Nephron (organoid): ENCODE measurements at regions not wholly inside any gene's neighbourhood (a gene's known extent, or its start where the extent isn't known, plus 50 kb on each side); places are given as distances from the start of the nearest gene placed in this dataset.

Source experiments
- H3K27ac Mint-ChIP-seq, 3 experiments: 2 replicates each; pipeline ENCODE4 v1.8.0; 2020; ENCODE audit warnings: mixed read lengths in 3 of 3, mild to moderate bottlenecking in 2 of 3, moderate library complexity in 1 of 3
- H3K27me3 Mint-ChIP-seq: 2 replicates; pipeline ENCODE4 v1.8.0; 2021; ENCODE audit warnings: low read depth, mild to moderate bottlenecking, moderate library complexity, mixed read lengths
- H3K36me3 Mint-ChIP-seq: 2 replicates; pipeline ENCODE4 v1.8.0; 2020; ENCODE audit warnings: low read depth, mixed read lengths
- H3K4me1 Mint-ChIP-seq: 2 replicates; pipeline ENCODE4 v1.8.0; 2020; ENCODE audit warnings: mixed read lengths
- H3K4me3 Mint-ChIP-seq, 3 experiments: 2 replicates each; pipeline ENCODE4 v1.8.0; 2020; ENCODE audit warnings: mild to moderate bottlenecking in 3 of 3, mixed read lengths in 3 of 3, moderate library complexity in 2 of 3
- H3K9me3 Mint-ChIP-seq: 2 replicates; pipeline ENCODE4 v1.8.0; 2020; ENCODE audit warnings: mixed read lengths
- TF ChIP-seq, protein P1 (sequence below), 3 experiments: fragments of 200-600 bp; sonication (generic); IDR thresholded peaks; one replicate each; pipeline ENCODE4 v1.5.0; 2021; ENCODE audit warnings: antibody characterized with exemption in 3 of 3; ENCODE audit not compliant: unreplicated experiment in 3 of 3

DNA sequence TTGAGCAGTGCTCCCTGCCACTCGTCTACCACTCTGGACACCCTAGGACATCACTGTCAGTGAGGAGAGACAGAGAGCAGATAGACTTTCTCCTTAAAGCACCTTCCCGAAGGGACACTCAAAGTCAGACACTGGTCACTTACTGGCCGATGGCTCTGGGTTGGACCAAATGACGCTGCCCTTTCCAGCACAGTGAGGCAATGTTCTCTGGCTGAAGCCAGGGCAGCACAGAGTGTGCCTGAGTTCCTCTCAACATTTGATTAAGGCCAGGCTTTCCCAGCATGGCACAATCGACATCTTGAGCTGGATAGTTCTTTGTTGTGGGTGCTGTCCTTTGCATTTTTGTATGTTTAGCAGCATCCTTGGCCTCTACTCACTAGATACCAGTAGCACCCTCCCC, 206.2 kb downstream of the CSNK2A3 start:
- H3K9me3 Mint-ChIP-seq: peaks cover 6% of the 10 kb centered on the region
- peaks cover 27% of the 10 kb centered on the region for H3K4me1 Mint-ChIP-seq
- H3K4me3 Mint-ChIP-seq: no peak overlapping the region
- no peaks in the 10 kb centered on the region for H3K36me3 Mint-ChIP-seq
- H3K27ac Mint-ChIP-seq: no peak overlapping the region
- TF ChIP-seq, protein P1, sequence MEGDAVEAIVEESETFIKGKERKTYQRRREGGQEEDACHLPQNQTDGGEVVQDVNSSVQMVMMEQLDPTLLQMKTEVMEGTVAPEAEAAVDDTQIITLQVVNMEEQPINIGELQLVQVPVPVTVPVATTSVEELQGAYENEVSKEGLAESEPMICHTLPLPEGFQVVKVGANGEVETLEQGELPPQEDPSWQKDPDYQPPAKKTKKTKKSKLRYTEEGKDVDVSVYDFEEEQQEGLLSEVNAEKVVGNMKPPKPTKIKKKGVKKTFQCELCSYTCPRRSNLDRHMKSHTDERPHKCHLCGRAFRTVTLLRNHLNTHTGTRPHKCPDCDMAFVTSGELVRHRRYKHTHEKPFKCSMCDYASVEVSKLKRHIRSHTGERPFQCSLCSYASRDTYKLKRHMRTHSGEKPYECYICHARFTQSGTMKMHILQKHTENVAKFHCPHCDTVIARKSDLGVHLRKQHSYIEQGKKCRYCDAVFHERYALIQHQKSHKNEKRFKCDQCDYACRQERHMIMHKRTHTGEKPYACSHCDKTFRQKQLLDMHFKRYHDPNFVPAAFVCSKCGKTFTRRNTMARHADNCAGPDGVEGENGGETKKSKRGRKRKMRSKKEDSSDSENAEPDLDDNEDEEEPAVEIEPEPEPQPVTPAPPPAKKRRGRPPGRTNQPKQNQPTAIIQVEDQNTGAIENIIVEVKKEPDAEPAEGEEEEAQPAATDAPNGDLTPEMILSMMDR (IDR thresholded peaks at IDR 0.05; ENCODE audit: unreplicated experiment in 3 of 3): no peak
- H3K27me3 Mint-ChIP-seq: peaks cover 9% of the 10 kb centered on the region

DNA sequence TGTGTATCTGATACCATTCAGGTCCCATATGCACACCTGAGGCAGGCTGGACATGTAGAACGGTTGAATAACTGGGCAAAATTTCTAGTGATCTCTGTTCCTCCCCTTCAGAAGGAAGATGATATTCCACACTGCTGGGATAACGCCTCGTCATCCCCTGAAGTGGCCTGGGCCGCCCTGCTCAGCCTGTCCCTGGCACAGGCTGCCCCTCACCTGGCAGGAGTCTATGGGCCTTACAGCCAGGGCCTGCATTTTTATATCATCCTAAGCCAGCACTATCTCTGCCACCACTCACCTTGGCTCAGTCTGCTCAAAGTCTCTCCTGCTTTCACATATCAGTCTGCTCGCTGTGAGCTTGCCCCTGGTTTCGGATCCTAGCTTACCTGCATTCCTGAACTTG, 209.2 kb downstream of the CSNK2A3 start:
- Mint-ChIP-seq H3K4me1 (peaks cover 33% of the 10 kb centered on the region), H3K27ac (no peak overlapping the region), H3K27me3 (peaks cover 9% of the 10 kb centered on the region), H3K9me3 (peaks cover 6% of the 10 kb centered on the region), H3K4me3 (no peak overlapping the region), H3K36me3 (no peaks in the 10 kb centered on the region)
- TF ChIP-seq, protein P1 (IDR thresholded peaks at IDR 0.05; ENCODE audit: unreplicated experiment in 3 of 3): no peak

DNA sequence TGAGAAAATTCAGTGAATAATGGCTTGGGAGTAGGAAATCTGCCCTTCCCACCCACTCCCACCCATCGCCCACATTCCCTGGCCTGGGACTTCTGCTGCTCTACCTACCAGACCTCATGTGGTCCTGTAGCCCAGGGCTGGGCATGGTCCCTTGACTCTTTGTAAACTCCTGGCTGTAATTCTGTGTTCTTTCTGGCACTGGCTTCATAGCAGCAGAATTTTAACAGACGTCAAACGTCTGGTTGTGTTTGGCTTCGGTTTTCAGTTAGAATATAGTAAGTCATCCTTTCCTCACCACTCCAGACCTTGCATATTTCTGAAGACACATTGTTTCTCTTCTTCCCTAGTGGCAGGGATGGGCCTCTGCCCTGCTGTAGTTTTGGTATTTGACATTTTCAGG, 210.6 kb downstream of the CSNK2A3 start:
- TF ChIP-seq, protein P1 (IDR thresholded peaks at IDR 0.05; ENCODE audit: unreplicated experiment in 3 of 3): no peak
- no peak overlapping the region for H3K27ac Mint-ChIP-seq
- peaks cover 21% of the 10 kb centered on the region for H3K4me1 Mint-ChIP-seq
- H3K36me3 Mint-ChIP-seq: no peaks in the 10 kb centered on the region
- H3K9me3 Mint-ChIP-seq: no peaks in the 10 kb centered on the region
- no peak overlapping the region for H3K4me3 Mint-ChIP-seq
- peaks cover 4% of the 10 kb centered on the region for H3K27me3 Mint-ChIP-seq

DNA sequence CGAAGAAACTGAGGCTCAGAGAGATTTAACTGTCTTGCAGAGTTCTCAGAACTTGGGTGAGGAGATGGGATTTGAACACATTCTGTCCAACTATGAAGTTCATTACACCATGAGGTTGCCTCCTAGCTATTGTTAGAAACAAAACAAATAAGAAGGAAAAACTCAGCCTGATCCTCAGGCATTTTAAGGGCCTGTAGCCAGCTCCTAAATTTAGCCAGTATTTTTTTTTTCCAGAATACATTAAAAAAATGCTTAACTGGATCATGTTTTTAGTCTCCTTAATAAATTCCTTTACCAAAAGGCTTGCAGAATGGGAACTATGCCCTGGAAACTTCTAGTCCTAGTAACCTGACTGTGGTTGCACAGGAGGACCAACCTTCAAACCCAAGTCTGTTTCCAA, 212.0 kb downstream of the CSNK2A3 start:
- no peaks in the 10 kb centered on the region for H3K36me3 Mint-ChIP-seq
- no peaks in the 10 kb centered on the region for H3K9me3 Mint-ChIP-seq
- TF ChIP-seq, protein P1 (IDR thresholded peaks at IDR 0.05; ENCODE audit: unreplicated experiment in 3 of 3): no peak
- H3K4me3 Mint-ChIP-seq: no peak overlapping the region
- H3K27ac Mint-ChIP-seq: no peak overlapping the region
- H3K4me1 Mint-ChIP-seq: peaks cover 21% of the 10 kb centered on the region
- H3K27me3 Mint-ChIP-seq: peaks cover 4% of the 10 kb centered on the region

DNA sequence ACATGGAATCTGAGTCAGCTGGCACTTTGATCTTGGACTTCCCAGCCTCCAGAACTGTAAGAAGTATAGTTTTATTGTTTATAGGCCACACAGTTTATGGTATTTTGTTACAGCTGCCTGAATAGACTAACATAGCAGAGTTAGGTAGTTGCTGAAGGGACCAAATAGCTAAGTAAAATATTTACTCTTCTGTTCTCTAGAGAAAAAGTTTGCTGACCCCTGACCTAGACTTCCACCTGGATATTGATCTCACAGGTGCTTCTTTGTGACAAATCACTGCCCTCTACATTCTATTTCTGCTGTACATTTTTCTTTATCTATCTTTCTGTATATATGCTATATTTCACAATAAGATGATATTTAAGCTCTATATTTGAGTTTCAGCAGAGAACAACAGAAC, 212.5 kb downstream of the CSNK2A3 start:
- TF ChIP-seq, protein P1 (IDR thresholded peaks at IDR 0.05; ENCODE audit: unreplicated experiment in 3 of 3): no peak
- no peak overlapping the region for H3K4me3 Mint-ChIP-seq
- peaks cover 4% of the 10 kb centered on the region for H3K27me3 Mint-ChIP-seq
- no peaks in the 10 kb centered on the region for H3K9me3 Mint-ChIP-seq
- H3K27ac Mint-ChIP-seq: no peak overlapping the region
- H3K36me3 Mint-ChIP-seq: no peaks in the 10 kb centered on the region
- H3K4me1 Mint-ChIP-seq: peaks cover 21% of the 10 kb centered on the region

DNA sequence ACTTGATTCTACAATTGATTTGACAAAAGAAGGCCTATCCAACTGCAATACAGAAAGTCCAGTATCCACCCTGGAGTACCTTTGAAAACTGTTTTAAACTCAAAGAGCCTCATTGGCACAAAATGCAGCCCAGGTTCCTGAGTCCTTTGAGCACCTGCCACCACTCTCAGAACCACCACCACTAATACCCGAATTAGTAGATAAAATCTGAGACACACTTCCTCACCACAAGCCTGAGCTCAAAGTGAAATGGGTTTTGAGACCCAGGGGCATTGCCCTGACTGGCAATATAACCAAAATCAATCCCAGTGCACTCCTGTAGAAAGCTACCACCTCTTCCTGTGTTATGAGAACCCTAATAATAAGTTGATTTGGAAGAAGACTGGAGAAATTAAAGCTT, 215.7 kb downstream of the CSNK2A3 start:
- peaks cover 11% of the 10 kb centered on the region for H3K4me1 Mint-ChIP-seq
- no peak overlapping the region for H3K4me3 Mint-ChIP-seq
- no peaks in the 10 kb centered on the region for H3K36me3 Mint-ChIP-seq
- H3K27ac Mint-ChIP-seq: no peak overlapping the region
- H3K9me3 Mint-ChIP-seq: no peaks in the 10 kb centered on the region
- TF ChIP-seq, protein P1 (IDR thresholded peaks at IDR 0.05; ENCODE audit: unreplicated experiment in 3 of 3): no peak
- no peaks in the 10 kb centered on the region for H3K27me3 Mint-ChIP-seq
